ENCODE measurements at regions not wholly inside any gene's neighbourhood (a gene's known extent, or its start where the extent isn't known, plus 50 kb on each side); places are given as distances from the start of the nearest gene placed in this dataset.
"Not testable (repeated sequence)": the region's sequence is repeated elsewhere in the genome, so short reads cannot be mapped to it uniquely, and the experiment has no call there.

DNA sequence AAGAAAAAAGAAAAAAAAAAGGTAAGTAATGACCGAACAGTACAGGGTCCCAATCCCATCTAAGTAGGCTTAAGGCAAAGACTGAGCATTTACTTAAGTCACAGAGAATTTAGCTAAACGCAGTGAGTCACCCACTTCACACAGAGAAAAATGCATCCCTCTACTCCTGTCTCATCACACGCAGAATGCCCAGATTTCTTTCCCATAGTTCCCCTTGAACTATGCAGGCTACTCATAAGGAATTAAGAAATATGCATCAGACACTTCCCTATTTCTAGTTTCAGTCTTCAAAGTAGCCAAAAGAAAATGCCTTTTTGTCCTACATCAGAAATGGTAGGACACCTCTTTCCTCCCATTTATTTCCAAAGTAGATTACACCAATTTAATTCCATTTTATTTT is 162.8 kb downstream of the IGLL1 start:
- H3K27ac ChIP-seq (ENCODE audit: insufficient read depth, low read length, poor library complexity, severe bottlenecking); H3K4me3 ChIP-seq (ENCODE audit: low read depth, low read length): not testable (repeated sequence)

GRCh38 chr22:23416169-23416690 is 163.9 kb downstream of the IGLL1 start:
- not testable (repeated sequence) for H3K36me3 Mint-ChIP-seq; H3K4me3 Mint-ChIP-seq; H3K4me1 ChIP-seq (ENCODE audit: control insufficient read depth, insufficient read depth, low read length, poor library complexity, severe bottlenecking); H3K27me3 ChIP-seq (ENCODE audit: control insufficient read depth, insufficient read depth, low read length); H3K36me3 ChIP-seq (ENCODE audit: control insufficient read depth, insufficient read depth, low read length); H3K27ac Mint-ChIP-seq; DNase-seq; H3K4me3 ChIP-seq (ENCODE audit: low read depth, low read length); H3K27ac ChIP-seq (ENCODE audit: insufficient read depth, low read length, poor library complexity, severe bottlenecking); ATAC-seq (ENCODE audit: low read depth in 2 of 2); H3K9me3 Mint-ChIP-seq; H3K4me1 Mint-ChIP-seq; H3K27me3 Mint-ChIP-seq; H3K9me3 ChIP-seq (ENCODE audit: control insufficient read depth in 2 of 2, low read length in 2 of 2)

More for the DNA sequence above, 162.8 kb downstream of the IGLL1 start:
- not testable (repeated sequence) for H3K36me3 Mint-ChIP-seq; H3K9me3 ChIP-seq (ENCODE audit: control insufficient read depth in 2 of 2, low read length in 2 of 2); H3K27me3 Mint-ChIP-seq; H3K27me3 ChIP-seq (ENCODE audit: control insufficient read depth, insufficient read depth, low read length); DNase-seq; H3K27ac Mint-ChIP-seq; H3K4me1 ChIP-seq (ENCODE audit: control insufficient read depth, insufficient read depth, low read length, poor library complexity, severe bottlenecking); ATAC-seq (ENCODE audit: low read depth in 2 of 2); H3K9me3 Mint-ChIP-seq; H3K36me3 ChIP-seq (ENCODE audit: control insufficient read depth, insufficient read depth, low read length); H3K4me1 Mint-ChIP-seq; H3K4me3 Mint-ChIP-seq

- DNase-seq = no peak
- Mint-ChIP-seq H3K27me3 (no peaks in the 10 kb centered on the region), H3K9me3 (no peaks in the 10 kb centered on the region), H3K27ac (no peak overlapping the region), H3K4me1 (peaks cover 0 to 3% (median 0%) of the 10 kb centered on the region in 4 donors), H3K4me3 (no peak overlapping the region), H3K36me3 (no peaks in the 10 kb centered on the region)
- Histone ChIP-seq H3K36me3 (ENCODE audit: control insufficient read depth, insufficient read depth, low read length) (no peaks in the 10 kb centered on the region), H3K4me3 (ENCODE audit: low read depth, low read length) (no peak overlapping the region), H3K9me3 (ENCODE audit: control insufficient read depth in 2 of 2, low read length in 2 of 2) (no peaks in the 10 kb centered on the region), H3K4me1 (ENCODE audit: control insufficient read depth, insufficient read depth, low read length, poor library complexity, severe bottlenecking) (no peaks in the 10 kb centered on the region), H3K27me3 (ENCODE audit: control insufficient read depth, insufficient read depth, low read length) (no peaks in the 10 kb centered on the region), H3K27ac (ENCODE audit: insufficient read depth, low read length, poor library complexity, severe bottlenecking) (no peak overlapping the region)
- ATAC-seq (ENCODE audit: low read depth in 2 of 2) = no peak
Observed at GRCh38 chr22:23415490-23415851, 164.6 kb downstream of the IGLL1 start.

DNA sequence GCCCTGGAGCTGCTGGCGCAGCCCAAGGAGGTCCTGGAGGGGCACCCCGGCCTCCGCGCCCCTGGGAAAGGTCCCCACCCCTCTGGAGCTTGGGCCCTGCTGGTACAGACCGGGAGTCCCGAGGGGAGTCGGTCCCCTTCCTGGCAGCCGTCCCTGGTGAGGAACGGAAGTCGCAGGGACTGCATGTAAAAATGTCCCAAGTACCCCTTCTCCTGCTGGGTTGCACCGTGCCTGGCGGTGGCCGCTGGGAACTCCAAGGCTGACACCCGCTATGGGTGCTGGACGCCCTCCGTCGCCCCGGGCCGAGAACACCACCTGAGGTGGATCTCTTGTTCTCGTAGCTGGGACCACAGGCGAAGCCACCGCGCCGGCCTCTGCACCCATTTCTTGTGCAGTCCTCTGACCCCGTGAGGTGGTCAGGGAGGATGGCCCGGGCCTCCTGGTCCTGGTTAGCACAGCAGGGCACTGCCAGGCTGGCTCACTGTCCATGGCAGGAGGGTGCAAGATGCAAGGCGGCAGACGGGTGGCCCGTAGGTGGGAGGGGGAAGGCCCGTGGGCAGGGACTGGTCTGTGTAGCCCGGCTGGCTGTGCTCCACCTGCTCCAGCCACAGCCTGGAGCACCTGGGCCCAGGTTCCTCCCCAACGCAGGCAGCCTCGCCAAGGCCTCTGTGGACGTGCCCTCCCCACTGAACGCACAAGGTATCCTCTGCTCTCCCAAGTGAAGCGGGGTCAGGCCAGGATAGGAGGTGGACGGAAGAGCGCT is 165.2 kb downstream of the IGLL1 start:
- Histone ChIP-seq H3K4me3 (ENCODE audit: low read depth, low read length) (no peak overlapping the region), H3K27ac (ENCODE audit: insufficient read depth, low read length, poor library complexity, severe bottlenecking) (no peak overlapping the region), H3K36me3 (ENCODE audit: control insufficient read depth, insufficient read depth, low read length) (no peaks in the 10 kb centered on the region), H3K4me1 (ENCODE audit: control insufficient read depth, insufficient read depth, low read length, poor library complexity, severe bottlenecking) (no peaks in the 10 kb centered on the region), H3K27me3 (ENCODE audit: control insufficient read depth, insufficient read depth, low read length) (no peaks in the 10 kb centered on the region), H3K9me3 (ENCODE audit: control insufficient read depth in 2 of 2, low read length in 2 of 2) (no peaks in the 10 kb centered on the region)
- Mint-ChIP-seq H3K36me3 (no peaks in the 10 kb centered on the region), H3K27me3 (no peaks in the 10 kb centered on the region), H3K9me3 (no peaks in the 10 kb centered on the region), H3K27ac (no peak overlapping the region), H3K4me1 (peaks cover 0 to 3% (median 0%) of the 10 kb centered on the region in 4 donors), H3K4me3 (no peak overlapping the region)
- DNase-seq (no peak), ATAC-seq (ENCODE audit: low read depth in 2 of 2) (no peak)

- Histone ChIP-seq H3K27me3 (ENCODE audit: control insufficient read depth, insufficient read depth, low read length) (no peaks in the 10 kb centered on the region), H3K4me3 (ENCODE audit: low read depth, low read length) (no peak overlapping the region), H3K9me3 (ENCODE audit: control insufficient read depth in 2 of 2, low read length in 2 of 2) (no peaks in the 10 kb centered on the region), H3K4me1 (ENCODE audit: control insufficient read depth, insufficient read depth, low read length, poor library complexity, severe bottlenecking) (no peaks in the 10 kb centered on the region), H3K36me3 (ENCODE audit: control insufficient read depth, insufficient read depth, low read length) (no peaks in the 10 kb centered on the region), H3K27ac (ENCODE audit: insufficient read depth, low read length, poor library complexity, severe bottlenecking) (no peak overlapping the region)
- Mint-ChIP-seq H3K27me3 (no peaks in the 10 kb centered on the region), H3K36me3 (no peaks in the 10 kb centered on the region), H3K9me3 (peaks cover 0 to 1% (median 0%) of the 10 kb centered on the region in 7 donors), H3K4me1 (peaks cover 0 to 3% (median 0%) of the 10 kb centered on the region in 4 donors), H3K4me3 (no peak overlapping the region), H3K27ac (peak overlapping the region in 1 of 3 donors; percentile 27)
- ATAC-seq (ENCODE audit: low read depth in 2 of 2) (no peak), DNase-seq (no peak)
Observed at GRCh38 chr22:23411739-23412138, 168.4 kb downstream of the IGLL1 start.

DNA sequence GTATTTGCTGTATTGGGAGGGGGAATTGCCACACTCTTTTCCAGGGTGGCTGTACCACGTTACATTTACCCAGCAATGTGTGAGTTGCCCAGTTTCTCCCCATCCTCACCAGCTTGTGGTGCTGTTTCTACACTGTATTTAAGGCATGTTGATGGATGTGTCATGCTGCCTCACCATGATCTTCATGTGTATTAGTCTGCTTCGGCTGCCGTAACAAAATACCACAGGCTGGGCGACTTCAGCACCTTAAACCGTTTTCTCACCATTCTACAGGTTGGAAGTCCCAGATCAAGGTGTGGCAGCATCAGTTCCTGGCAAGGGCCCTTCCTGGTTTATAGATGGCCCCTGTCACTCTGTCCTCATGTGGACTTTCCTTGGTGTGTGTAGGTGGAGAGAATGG is 169.7 kb downstream of the IGLL1 start:
- Mint-ChIP-seq H3K9me3 (peaks cover 0 to 1% (median 0%) of the 10 kb centered on the region in 7 donors), H3K4me3 (no peak overlapping the region), H3K27ac (no peak overlapping the region), H3K27me3 (peaks cover 5% of the 10 kb centered on the region), H3K4me1 (peaks cover 0 to 3% (median 0%) of the 10 kb centered on the region in 4 donors), H3K36me3 (no peaks in the 10 kb centered on the region)
- DNase-seq = no peak
- Histone ChIP-seq H3K4me1 (ENCODE audit: control insufficient read depth, insufficient read depth, low read length, poor library complexity, severe bottlenecking) (no peaks in the 10 kb centered on the region), H3K27ac (ENCODE audit: insufficient read depth, low read length, poor library complexity, severe bottlenecking) (no peak overlapping the region), H3K36me3 (ENCODE audit: control insufficient read depth, insufficient read depth, low read length) (no peaks in the 10 kb centered on the region), H3K4me3 (ENCODE audit: low read depth, low read length) (no peak overlapping the region), H3K9me3 (ENCODE audit: control insufficient read depth in 2 of 2, low read length in 2 of 2) (no peaks in the 10 kb centered on the region), H3K27me3 (ENCODE audit: control insufficient read depth, insufficient read depth, low read length) (no peaks in the 10 kb centered on the region)
- no peak for ATAC-seq (ENCODE audit: low read depth in 2 of 2)

GRCh38 chr22:23409976-23410375 is 170.1 kb downstream of the IGLL1 start:
- Histone ChIP-seq H3K27ac (ENCODE audit: insufficient read depth, low read length, poor library complexity, severe bottlenecking) (no peak overlapping the region), H3K4me1 (ENCODE audit: control insufficient read depth, insufficient read depth, low read length, poor library complexity, severe bottlenecking) (no peaks in the 10 kb centered on the region), H3K27me3 (ENCODE audit: control insufficient read depth, insufficient read depth, low read length) (no peaks in the 10 kb centered on the region), H3K9me3 (ENCODE audit: control insufficient read depth in 2 of 2, low read length in 2 of 2) (no peaks in the 10 kb centered on the region), H3K4me3 (ENCODE audit: low read depth, low read length) (no peak overlapping the region), H3K36me3 (ENCODE audit: control insufficient read depth, insufficient read depth, low read length) (no peaks in the 10 kb centered on the region)
- Mint-ChIP-seq H3K9me3 (peaks cover 0 to 1% (median 0%) of the 10 kb centered on the region in 7 donors), H3K4me3 (no peak overlapping the region), H3K36me3 (no peaks in the 10 kb centered on the region), H3K27ac (no peak overlapping the region), H3K27me3 (peaks cover 5% of the 10 kb centered on the region), H3K4me1 (peaks cover 0 to 3% (median 0%) of the 10 kb centered on the region in 4 donors)
- no peak for DNase-seq
- no peak for ATAC-seq (ENCODE audit: low read depth in 2 of 2)

GRCh38 chr22:23408321-23408720 is 171.8 kb downstream of the IGLL1 start:
- Mint-ChIP-seq H3K27me3 (peaks cover 11% of the 10 kb centered on the region), H3K4me1 (peaks cover 0 to 3% (median 0%) of the 10 kb centered on the region in 4 donors), H3K27ac (no peak overlapping the region), H3K9me3 (peaks cover 0 to 1% (median 0%) of the 10 kb centered on the region in 7 donors), H3K36me3 (no peaks in the 10 kb centered on the region), H3K4me3 (no peak overlapping the region)
- Histone ChIP-seq H3K9me3 (ENCODE audit: control insufficient read depth in 2 of 2, low read length in 2 of 2) (no peaks in the 10 kb centered on the region), H3K27me3 (ENCODE audit: control insufficient read depth, insufficient read depth, low read length) (no peaks in the 10 kb centered on the region), H3K36me3 (ENCODE audit: control insufficient read depth, insufficient read depth, low read length) (no peaks in the 10 kb centered on the region), H3K4me3 (ENCODE audit: low read depth, low read length) (no peak overlapping the region), H3K27ac (ENCODE audit: insufficient read depth, low read length, poor library complexity, severe bottlenecking) (no peak overlapping the region), H3K4me1 (ENCODE audit: control insufficient read depth, insufficient read depth, low read length, poor library complexity, severe bottlenecking) (no peaks in the 10 kb centered on the region)
- DNase-seq = no peak
- no peak for ATAC-seq (ENCODE audit: low read depth in 2 of 2)

Data from CD4-positive, CD25-positive, alpha-beta regulatory T cell (primary cell).